D721Med (cell line): ENCODE measurements at regions not wholly inside any gene's neighbourhood (a gene's known extent, or its start where the extent isn't known, plus 50 kb on each side); places are given as distances from the start of the nearest gene placed in this dataset.

Experiments
- DNase-seq: peaks from one replicate; pipeline ENCODE4 v3.0.0; 2011; ENCODE audit warnings: low spot score; ENCODE audit not compliant: insufficient read length
- FAIRE-seq: peaks from 2 replicates; lab custom pipeline; 2011; peaks lifted over from hg19 to GRCh38; lab: Jason Lieb, UNC
- CTCF ChIP-seq: IDR thresholded peaks from 2 replicates; pipeline ENCODE4 v1.5.1; 2012; ENCODE audit warnings: mild to moderate bottlenecking, control low read depth; ENCODE audit not compliant: insufficient read depth; ENCODE audit errors: missing control alignments

GRCh38 chr5:3980156-3980555 lies 384.5 kb downstream of the IRX1 start:
- DNase-seq (no peak), FAIRE-seq (no peak)
- no peak for TF ChIP-seq CTCF

GRCh38 chr5:3987867-3988266 lies 392.2 kb downstream of the IRX1 start:
- FAIRE-seq (no peak), DNase-seq (no peak)
- no peak for TF ChIP-seq CTCF

- DNase-seq (no peak), FAIRE-seq (no peak)
- no peak for TF ChIP-seq CTCF
Observed at GRCh38 chr5:3993856-3994473, 398.3 kb downstream of the IRX1 start.

- no peak for TF ChIP-seq CTCF
- DNase-seq: no peak
- FAIRE-seq: no peak
Observed at GRCh38 chr5:3994628-3995027, 399.0 kb downstream of the IRX1 start.

- FAIRE-seq: no peak
- TF ChIP-seq CTCF: no peak
- DNase-seq: no peak
Observed at GRCh38 chr5:3995954-3996619, 400.5 kb downstream of the IRX1 start.

- DNase-seq (no peak), FAIRE-seq (no peak)
- no peak for TF ChIP-seq CTCF
Observed at GRCh38 chr5:3996707-3997336, 401.2 kb downstream of the IRX1 start.

GRCh38 chr5:3997670-3998069 lies 402.0 kb downstream of the IRX1 start:
- no peak for FAIRE-seq
- TF ChIP-seq CTCF: no peak
- DNase-seq: no peak
